Neural cell (in vitro differentiated cells): ENCODE measurements at regions not wholly inside any gene's neighbourhood (a gene's known extent, or its start where the extent isn't known, plus 50 kb on each side); places are given as distances from the start of the nearest gene placed in this dataset.

ENCODE experiments used
- CTCF ChIP-seq: fragments of 450-650 bp; IDR thresholded peaks from 2 replicates; pipeline ENCODE4 v1.5.1; 2014; ENCODE audit warnings: antibody characterized with exemption, mild to moderate bottlenecking, moderate library complexity; ENCODE audit not compliant: poor library complexity, severe bottlenecking
- EZH2 ChIP-seq: fragments of 200-600, 300-800 bp; shearing (Covaris generic), sonication (generic); IDR thresholded peaks from 2 replicates; pipeline ENCODE4 v1.6.1; 2014; ENCODE audit warnings: antibody characterized with exemption, low read length, borderline replicate concordance, mild to moderate bottlenecking; ENCODE audit not compliant: insufficient read depth, poor library complexity, severe bottlenecking
- MXI1 ChIP-seq: fragments of 450-650 bp; conservative IDR thresholded peaks from 2 replicates; pipeline ENCODE4 v1.6.1; 2014; ENCODE audit warnings: antibody characterized with exemption, mild to moderate bottlenecking; ENCODE audit not compliant: poor library complexity, severe bottlenecking
- POLR2AphosphoS5 ChIP-seq: IDR thresholded peaks from 2 replicates; pipeline ENCODE4 v1.6.1; 2012
- RAD21 ChIP-seq: fragments of 450-650 bp; conservative IDR thresholded peaks from 2 replicates; pipeline ENCODE4 v1.6.1; 2014; ENCODE audit warnings: antibody characterized with exemption, mild to moderate bottlenecking, moderate library complexity

GRCh38 chr7:81529785-81530184 is 240.1 kb downstream of the HGF start:
- TF ChIP-seq CTCF, result no peak
- no peak for TF ChIP-seq EZH2
- no peak for TF ChIP-seq POLR2AphosphoS5
- TF ChIP-seq RAD21, result no peak
- no peak for TF ChIP-seq MXI1
